WERI-Rb-1 (cell line): ENCODE measurements at regions not wholly inside any gene's neighbourhood (a gene's known extent, or its start where the extent isn't known, plus 50 kb on each side); places are given as distances from the start of the nearest gene placed in this dataset.

Experiments used
- DNase-seq: peaks from one replicate; pipeline ENCODE4 v3.0.0-alpha.2; 2020
- H3K27ac ChIP-seq: fragments of 250-450 bp; sonication (Bioruptor Pico); 2 replicates; pipeline ENCODE4 v1.5.1; 2020; ENCODE audit warnings: mild to moderate bottlenecking, moderate library complexity
- H3K27me3 ChIP-seq: fragments of 250-450 bp; sonication (Bioruptor Pico); 2 replicates; pipeline ENCODE4 v1.5.1; 2021; ENCODE audit warnings: mild to moderate bottlenecking, low read depth, moderate library complexity; ENCODE audit not compliant: insufficient read depth, severe bottlenecking
- H3K36me3 ChIP-seq: fragments of 250-450 bp; sonication (Bioruptor Pico); 2 replicates; pipeline ENCODE4 v1.5.1; 2020; ENCODE audit warnings: mild to moderate bottlenecking, moderate library complexity
- H3K4me3 ChIP-seq: 2 replicates; pipeline ENCODE4 v1.5.1; 2011; ENCODE audit warnings: low read depth, mild to moderate bottlenecking, control low read depth, low read length
- H3K9me3 ChIP-seq: fragments of 250-450 bp; sonication (Bioruptor Pico); 2 replicates; pipeline ENCODE4 v1.5.1; 2021; ENCODE audit warnings: mild to moderate bottlenecking, moderate library complexity; ENCODE audit not compliant: severe bottlenecking
- TF ChIP-seq, protein P1 (sequence below): IDR thresholded peaks from 2 replicates; pipeline ENCODE4 v1.5.1; 2011; ENCODE audit warnings: low read depth, mild to moderate bottlenecking, control low read depth, inconsistent platforms, low read length

DNA sequence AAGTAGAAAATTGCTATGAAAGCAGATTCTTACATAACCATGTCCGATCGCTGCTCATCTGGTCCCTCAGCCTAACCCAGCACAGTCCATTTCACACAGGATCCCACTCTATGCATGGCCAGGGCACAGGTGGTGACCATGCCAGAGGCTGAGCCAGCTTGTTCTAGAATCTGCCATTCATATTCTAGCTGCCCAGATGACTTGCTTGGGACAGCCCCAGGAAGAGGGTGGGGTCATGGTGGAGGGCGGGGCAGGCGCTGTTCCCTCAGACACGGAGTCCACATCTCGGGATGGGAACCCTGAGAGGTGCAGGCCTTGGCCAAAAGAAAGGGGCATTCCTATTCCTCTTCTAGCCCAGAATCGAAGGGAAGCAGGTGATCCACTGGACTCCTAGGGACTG is 275.2 kb upstream of the IRX2 start:
- H3K27ac ChIP-seq, result no peak overlapping the region
- no peak overlapping the region for H3K4me3 ChIP-seq
- TF ChIP-seq, protein P1, sequence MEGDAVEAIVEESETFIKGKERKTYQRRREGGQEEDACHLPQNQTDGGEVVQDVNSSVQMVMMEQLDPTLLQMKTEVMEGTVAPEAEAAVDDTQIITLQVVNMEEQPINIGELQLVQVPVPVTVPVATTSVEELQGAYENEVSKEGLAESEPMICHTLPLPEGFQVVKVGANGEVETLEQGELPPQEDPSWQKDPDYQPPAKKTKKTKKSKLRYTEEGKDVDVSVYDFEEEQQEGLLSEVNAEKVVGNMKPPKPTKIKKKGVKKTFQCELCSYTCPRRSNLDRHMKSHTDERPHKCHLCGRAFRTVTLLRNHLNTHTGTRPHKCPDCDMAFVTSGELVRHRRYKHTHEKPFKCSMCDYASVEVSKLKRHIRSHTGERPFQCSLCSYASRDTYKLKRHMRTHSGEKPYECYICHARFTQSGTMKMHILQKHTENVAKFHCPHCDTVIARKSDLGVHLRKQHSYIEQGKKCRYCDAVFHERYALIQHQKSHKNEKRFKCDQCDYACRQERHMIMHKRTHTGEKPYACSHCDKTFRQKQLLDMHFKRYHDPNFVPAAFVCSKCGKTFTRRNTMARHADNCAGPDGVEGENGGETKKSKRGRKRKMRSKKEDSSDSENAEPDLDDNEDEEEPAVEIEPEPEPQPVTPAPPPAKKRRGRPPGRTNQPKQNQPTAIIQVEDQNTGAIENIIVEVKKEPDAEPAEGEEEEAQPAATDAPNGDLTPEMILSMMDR, result no peak
- no peaks in the 10 kb centered on the region for H3K36me3 ChIP-seq
- peaks cover 2% of the 10 kb centered on the region for H3K9me3 ChIP-seq
- no peak for DNase-seq
- H3K27me3 ChIP-seq, result peaks cover 95% of the 10 kb centered on the region

DNA sequence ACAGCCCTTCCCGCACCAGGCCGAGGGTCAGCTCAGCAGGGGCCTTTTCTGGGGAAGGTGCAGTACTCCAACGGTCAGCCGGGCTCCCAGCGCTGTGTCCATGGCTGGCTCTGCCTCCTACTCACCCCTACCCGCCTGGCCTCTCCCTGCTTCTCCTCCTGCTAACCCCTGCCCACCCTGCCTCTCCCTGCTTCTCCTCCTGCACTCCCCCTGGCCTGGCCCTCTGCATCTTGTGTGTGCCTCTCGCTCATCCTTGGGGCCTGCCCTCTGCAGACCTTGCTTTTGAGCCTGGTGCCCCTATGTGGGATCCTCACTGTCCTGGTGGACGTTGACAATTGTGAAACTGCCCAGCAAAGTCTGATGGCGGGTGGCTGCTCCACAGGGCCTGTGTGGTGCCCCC is 274.6 kb upstream of the IRX2 start:
- Histone ChIP-seq H3K27ac (no peak overlapping the region), H3K36me3 (no peaks in the 10 kb centered on the region), H3K27me3 (peaks cover 94% of the 10 kb centered on the region), H3K4me3 (no peak overlapping the region), H3K9me3 (peaks cover 2% of the 10 kb centered on the region)
- DNase-seq, result no peak
- TF ChIP-seq, protein P1, result no peak

DNA sequence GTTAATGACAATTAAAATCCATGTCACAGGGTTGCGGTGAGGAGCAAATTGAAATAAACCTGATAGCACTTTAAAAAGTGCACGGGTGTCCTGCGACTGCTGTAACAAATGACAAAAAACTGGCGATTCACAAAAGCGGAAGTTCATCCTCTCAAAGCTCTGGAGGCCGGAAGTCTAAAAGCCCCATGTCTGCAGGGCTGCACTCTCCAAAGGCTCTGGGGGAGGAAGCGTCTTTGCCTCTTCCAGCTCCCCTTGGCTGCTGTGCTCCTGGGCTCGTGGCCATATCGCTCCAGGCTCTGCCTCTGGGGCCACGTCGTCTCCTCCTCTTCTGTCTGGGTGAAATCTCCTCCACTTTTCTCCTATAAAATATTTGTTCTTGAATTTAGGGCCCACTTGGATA is 273.9 kb upstream of the IRX2 start:
- TF ChIP-seq, protein P1, result no peak
- no peaks in the 10 kb centered on the region for H3K36me3 ChIP-seq
- peaks cover 2% of the 10 kb centered on the region for H3K9me3 ChIP-seq
- H3K27ac ChIP-seq, result no peak overlapping the region
- peaks cover 94% of the 10 kb centered on the region for H3K27me3 ChIP-seq
- no peak overlapping the region for H3K4me3 ChIP-seq
- DNase-seq, result no peak

DNA sequence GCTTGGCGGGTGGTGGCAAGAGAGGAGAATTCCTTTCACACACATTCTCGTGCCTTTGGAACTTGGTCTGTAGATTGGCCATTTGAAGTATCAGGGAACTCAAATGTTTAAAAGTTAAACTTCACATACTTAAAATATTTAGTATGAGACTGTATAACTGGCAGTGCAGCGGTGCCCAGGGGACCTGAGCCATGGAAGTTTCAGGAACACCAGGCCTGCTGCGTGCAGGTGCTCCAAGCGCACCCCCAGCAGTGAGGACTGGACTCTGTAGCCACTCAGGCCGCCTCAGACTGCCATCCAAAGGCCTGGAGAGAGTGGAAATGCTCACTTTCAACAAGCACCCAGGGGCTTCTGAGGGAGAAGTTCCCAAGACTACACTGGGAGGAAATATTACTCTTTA is 273.5 kb upstream of the IRX2 start:
- TF ChIP-seq, protein P1, result no peak
- Histone ChIP-seq H3K36me3 (no peaks in the 10 kb centered on the region), H3K27me3 (peaks cover 94% of the 10 kb centered on the region), H3K9me3 (peaks cover 2% of the 10 kb centered on the region), H3K4me3 (no peak overlapping the region), H3K27ac (no peak overlapping the region)
- no peak for DNase-seq

DNA sequence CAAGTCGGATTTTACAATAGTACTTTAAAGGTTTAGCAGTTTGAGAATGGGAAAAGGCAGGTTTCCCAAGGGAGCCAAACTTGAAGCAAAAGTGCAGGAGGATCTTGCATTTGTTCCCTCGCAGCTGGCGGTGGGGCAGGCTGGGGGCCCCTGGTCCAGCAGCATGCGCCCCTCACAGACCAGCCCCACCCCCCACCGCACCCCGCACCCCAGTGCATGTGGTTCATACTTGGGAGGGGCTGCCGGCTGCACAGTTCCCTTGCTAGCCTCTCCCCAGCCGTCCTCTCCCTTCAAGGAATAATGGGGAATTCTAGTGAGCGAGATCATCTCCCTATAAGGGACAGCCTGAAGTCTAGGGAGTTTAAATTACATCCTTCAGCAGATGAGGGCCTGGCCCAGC is 273.1 kb upstream of the IRX2 start:
- Histone ChIP-seq H3K36me3 (no peaks in the 10 kb centered on the region), H3K27me3 (peaks cover 96% of the 10 kb centered on the region), H3K4me3 (no peak overlapping the region), H3K27ac (no peak overlapping the region), H3K9me3 (peaks cover 2% of the 10 kb centered on the region)
- DNase-seq, result no peak
- TF ChIP-seq, protein P1, result no peak

DNA sequence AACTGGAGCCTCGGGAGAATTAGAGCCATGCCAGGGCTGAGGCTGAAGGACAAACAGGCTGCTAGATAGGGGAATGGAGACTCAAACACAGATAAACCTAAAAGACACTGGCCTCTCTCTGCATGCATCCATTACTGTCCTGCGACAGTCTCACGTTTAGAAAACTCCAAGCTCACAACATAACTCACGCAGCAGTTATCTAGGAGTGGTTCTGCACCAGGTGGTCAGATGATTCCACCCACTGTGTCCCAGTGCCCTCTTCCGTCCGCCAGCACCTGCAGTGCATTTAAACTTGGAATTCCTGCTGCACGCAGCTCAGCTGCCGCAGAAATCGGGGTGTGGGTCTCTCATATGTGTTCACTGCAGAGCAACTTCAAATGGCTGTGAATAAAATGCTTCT is 272.6 kb upstream of the IRX2 start:
- H3K27ac ChIP-seq, result no peak overlapping the region
- H3K27me3 ChIP-seq, result peaks cover 96% of the 10 kb centered on the region
- no peak for DNase-seq
- no peak overlapping the region for H3K4me3 ChIP-seq
- peaks cover 5% of the 10 kb centered on the region for H3K9me3 ChIP-seq
- no peaks in the 10 kb centered on the region for H3K36me3 ChIP-seq
- TF ChIP-seq, protein P1, result peak; percentile 25; the same call in 1 of the 2 replicates
